Lower leg skin (tissue), 4 donors: ENCODE measurements at regions not wholly inside any gene's neighbourhood (a gene's known extent, or its start where the extent isn't known, plus 50 kb on each side); places are given as distances from the start of the nearest gene placed in this dataset.

ENCODE experiments used
- DNase-seq, 2 donors: peaks; one replicate each; pipeline ENCODE4 v3.0.0-alpha.2; 2019; ENCODE audit warnings: low spot score in 2 of 2
- H3K4me3 ChIP-seq: fragments of 200-600 bp; sonication (generic); 2 replicates; pipeline ENCODE4 v1.5.1; 2017; ENCODE audit warnings: mild to moderate bottlenecking, low read depth; ENCODE audit not compliant: poor library complexity, severe bottlenecking
- POLR2A ChIP-seq, 2 donors: fragments of 450-650 bp; IDR thresholded peaks; one replicate each; pipeline ENCODE4 v1.6.1; 2016 to 2017; ENCODE audit warnings: antibody characterized with exemption in 2 of 2, mild to moderate bottlenecking in 1 of 2, moderate library complexity in 1 of 2
- WGBS, 2 donors: methylation state at CpG; one replicate each; pipeline ENCODE4 v1.1.5; 2018; 5-methylcytosine and 5-hydroxymethylcytosine counted together
- intact Hi-C: fragments of 100-400 bp; cut with DNase I; formaldehyde crosslinking; loops from one replicate; pipeline ENCODE4 v1.15.0; 2023; ENCODE audit warnings: low total_unique reads
- TF ChIP-seq, protein P1 (sequence below), 3 donors: fragments of 450-650 bp; IDR thresholded peaks; one replicate each; pipeline ENCODE4 v1.5.1; 2016; ENCODE audit warnings: antibody characterized with exemption in 3 of 3, mild to moderate bottlenecking in 3 of 3, moderate library complexity in 2 of 3

DNA sequence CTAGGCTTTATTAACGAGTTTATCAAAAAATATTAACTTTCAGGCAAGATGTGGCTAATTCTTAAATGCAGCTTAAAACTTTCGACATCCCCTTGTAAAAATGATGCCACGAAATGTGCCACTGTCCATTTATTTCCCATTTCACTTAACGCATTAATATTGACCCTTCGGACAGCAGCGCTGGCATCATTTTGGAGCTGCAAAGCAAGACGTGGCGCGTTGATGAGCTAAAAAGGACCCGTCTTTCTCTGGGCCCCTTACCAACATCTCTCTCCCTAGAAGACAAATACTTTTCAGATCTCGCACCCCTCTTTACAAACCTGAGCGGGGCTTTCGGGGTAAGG, 367.9 kb downstream of the MTX2 start:
- H3K4me3 ChIP-seq: peak overlapping the region; percentile 50
- DNase-seq: no peak
- intact Hi-C loops: loop anchor here (5.0 kb wide), 2 partner anchors 500 to 515 kb away; partner anchors contain the start of gene HOXD9
- TF ChIP-seq, protein P1, sequence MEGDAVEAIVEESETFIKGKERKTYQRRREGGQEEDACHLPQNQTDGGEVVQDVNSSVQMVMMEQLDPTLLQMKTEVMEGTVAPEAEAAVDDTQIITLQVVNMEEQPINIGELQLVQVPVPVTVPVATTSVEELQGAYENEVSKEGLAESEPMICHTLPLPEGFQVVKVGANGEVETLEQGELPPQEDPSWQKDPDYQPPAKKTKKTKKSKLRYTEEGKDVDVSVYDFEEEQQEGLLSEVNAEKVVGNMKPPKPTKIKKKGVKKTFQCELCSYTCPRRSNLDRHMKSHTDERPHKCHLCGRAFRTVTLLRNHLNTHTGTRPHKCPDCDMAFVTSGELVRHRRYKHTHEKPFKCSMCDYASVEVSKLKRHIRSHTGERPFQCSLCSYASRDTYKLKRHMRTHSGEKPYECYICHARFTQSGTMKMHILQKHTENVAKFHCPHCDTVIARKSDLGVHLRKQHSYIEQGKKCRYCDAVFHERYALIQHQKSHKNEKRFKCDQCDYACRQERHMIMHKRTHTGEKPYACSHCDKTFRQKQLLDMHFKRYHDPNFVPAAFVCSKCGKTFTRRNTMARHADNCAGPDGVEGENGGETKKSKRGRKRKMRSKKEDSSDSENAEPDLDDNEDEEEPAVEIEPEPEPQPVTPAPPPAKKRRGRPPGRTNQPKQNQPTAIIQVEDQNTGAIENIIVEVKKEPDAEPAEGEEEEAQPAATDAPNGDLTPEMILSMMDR (IDR thresholded peaks at IDR 0.05): no peak
- WGBS, 2 donors: 23 to 28% methylated on average over 13 of the region's 13 CpGs

DNA sequence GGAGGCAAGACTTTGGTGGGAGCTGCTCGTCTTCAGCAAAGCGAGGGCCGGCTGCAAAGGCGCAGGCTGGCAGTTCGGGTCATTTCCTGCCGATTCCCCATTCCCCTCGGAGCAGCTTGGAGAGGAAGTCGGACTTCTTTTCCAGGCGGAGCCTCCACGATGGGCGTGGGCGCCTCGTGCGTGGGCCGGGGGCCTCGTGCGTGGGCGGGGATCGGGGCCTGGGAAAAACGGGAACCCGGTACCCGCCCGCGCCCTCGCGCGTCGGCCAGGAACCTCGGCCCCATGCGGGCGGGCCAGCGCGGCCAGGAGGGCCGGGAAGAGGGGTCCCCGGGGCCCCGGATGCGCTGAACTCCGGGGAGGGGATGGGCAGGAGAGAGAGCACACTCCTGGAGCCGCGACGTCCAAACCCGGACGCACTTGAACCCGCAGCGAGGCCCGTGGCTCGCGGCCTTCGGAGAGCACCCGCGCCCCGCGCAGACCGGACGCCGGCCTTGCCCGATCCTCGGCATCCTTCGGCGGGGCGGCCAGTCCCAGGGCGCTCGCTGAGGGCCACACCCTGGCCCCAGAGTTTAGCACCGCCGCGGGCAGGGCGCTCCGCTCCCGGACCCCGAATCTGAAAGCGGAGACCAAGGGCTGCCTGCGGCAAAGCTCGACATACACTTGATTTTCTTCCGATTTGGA, 368.4 kb downstream of the MTX2 start:
- DNase-seq: peak; percentile 19 to 93
- TF ChIP-seq, protein P1 (IDR thresholded peaks at IDR 0.05): no peak
- no peak for TF ChIP-seq POLR2A (IDR thresholded peaks at IDR 0.05)
- H3K4me3 ChIP-seq: peak overlapping the region; percentile 50
- intact Hi-C loops: loop anchor here (5.0 kb wide), 2 partner anchors 500 to 515 kb away; partner anchors contain the start of gene HOXD9
- 0 to 2% methylated on average over 13 to 53 of the region's 74 CpGs for WGBS, 2 donors

DNA sequence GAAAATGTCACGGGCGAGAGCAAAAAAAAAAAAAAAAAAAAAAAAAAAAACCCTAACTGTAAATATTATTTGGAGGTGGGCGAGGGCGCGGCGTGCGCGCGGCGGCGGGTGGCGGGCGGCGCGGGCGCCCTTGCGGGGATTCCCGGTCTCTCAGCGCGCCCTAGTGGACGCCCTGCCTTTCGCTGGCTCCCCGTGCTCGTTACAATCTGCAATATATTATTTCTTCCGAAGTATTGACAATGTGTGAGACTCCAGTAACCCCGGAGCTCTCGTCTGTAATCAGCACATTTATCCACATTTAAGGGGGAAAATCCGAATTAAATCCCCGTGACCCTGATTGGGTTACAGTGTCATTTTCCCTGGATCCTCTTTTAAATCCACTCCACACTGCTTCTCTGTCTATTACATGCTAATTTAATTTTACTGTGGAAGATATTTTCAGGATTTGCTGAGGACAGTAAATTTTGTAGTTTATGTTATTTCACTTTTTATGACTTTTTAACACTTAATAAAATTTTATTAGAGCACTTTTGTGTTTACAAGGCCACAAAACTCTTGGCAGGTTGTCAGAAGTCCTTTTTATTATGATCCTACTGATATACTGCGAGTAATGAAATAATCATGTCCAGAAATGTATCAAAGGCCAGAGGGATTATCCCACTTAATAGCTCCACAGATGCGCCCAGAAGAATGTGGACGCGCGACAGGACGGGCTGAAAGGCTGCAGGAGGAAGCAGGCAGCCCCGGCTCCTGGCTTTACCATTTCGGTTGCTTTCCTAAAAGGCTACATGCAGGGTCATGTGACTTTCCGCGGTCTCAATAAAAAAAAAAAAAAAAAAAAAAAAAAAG, 369.1 kb downstream of the MTX2 start:
- intact Hi-C loops: loop anchor here (5.0 kb wide), 2 partner anchors 501 to 516 kb away; partner anchors contain the start of gene HOXD9
- DNase-seq: peak; percentile 55 to 92
- 6 to 7% methylated on average over 38 to 39 of the region's 39 CpGs for WGBS, 2 donors
- H3K4me3 ChIP-seq: peak overlapping the region; percentile 50
- TF ChIP-seq POLR2A (IDR thresholded peaks at IDR 0.05): no peak
- TF ChIP-seq, protein P1 (IDR thresholded peaks at IDR 0.05): no peak

DNA sequence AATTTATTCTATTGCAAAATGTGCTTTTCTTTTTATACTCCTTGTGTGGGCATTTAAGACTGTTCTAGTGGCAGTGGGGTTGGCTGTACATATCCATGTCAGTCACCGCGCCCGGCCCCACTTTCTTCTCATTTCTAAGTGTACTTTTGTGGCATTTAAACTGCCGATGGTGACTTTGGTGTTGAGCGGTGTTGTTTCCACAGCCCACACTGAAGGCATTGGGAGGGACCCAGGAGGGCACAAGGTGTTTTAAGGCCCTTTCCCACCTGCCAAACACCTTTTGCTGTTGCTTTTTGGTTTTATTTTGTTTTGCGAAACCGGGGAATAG, 369.7 kb downstream of the MTX2 start:
- intact Hi-C loops: loop anchor here (5.0 kb wide), 2 partner anchors 502 to 517 kb away; partner anchors contain the start of gene HOXD9
- DNase-seq: no peak
- TF ChIP-seq, protein P1 (IDR thresholded peaks at IDR 0.05): no peak
- no peak for TF ChIP-seq POLR2A (IDR thresholded peaks at IDR 0.05)
- WGBS, 2 donors: 68% methylated on average over 7 of the region's 7 CpGs
- no peak overlapping the region for H3K4me3 ChIP-seq

DNA sequence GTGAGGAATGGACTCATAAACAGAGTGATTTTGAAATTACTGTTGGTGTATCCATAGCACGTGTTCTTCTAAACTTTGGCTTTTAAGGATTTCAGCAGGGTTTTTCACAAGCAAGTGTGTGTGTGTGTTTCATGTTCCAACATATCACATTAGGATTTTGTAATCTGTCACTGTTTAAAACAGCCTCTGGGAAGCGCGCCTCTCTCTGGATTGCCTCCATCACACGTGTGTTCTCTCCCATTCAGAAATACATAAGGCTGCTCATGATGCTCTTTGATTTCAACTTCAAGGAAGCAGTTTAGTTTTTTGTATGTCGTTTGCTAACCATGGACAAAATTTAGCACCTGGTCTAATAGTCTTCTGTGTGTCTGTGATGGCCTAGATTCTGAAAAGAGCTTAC, 370.4 kb downstream of the MTX2 start:
- DNase-seq: no peak
- no peak overlapping the region for H3K4me3 ChIP-seq
- 44 to 48% methylated on average over 5 of the region's 5 CpGs for WGBS, 2 donors
- intact Hi-C loops: loop anchor here (5.0 kb wide), 2 partner anchors 502 to 517 kb away; partner anchors contain the start of gene HOXD9
- no peak for TF ChIP-seq POLR2A (IDR thresholded peaks at IDR 0.05)
- TF ChIP-seq, protein P1 (IDR thresholded peaks at IDR 0.05): no peak
